PFSK-1 (cell line): ENCODE measurements at regions not wholly inside any gene's neighbourhood (a gene's known extent, or its start where the extent isn't known, plus 50 kb on each side); places are given as distances from the start of the nearest gene placed in this dataset.

Experiments
- FOXP2 ChIP-seq: optimal IDR thresholded peaks from 2 replicates; pipeline ENCODE3; 2011; ENCODE audit warnings: borderline replicate concordance, control low read depth, inconsistent platforms; ENCODE audit not compliant: insufficient read depth; ENCODE audit errors: extremely low read length, extremely low read depth
- POLR2AphosphoS5 ChIP-seq: IDR thresholded peaks from 2 replicates; pipeline ENCODE4 v1.6.1; 2012; ENCODE audit warnings: low read depth, mild to moderate bottlenecking, control low read depth, low read length, moderate library complexity
- REST ChIP-seq, 2 experiments: IDR thresholded peaks; 2 replicates each; pipeline versions ENCODE4 v1.6.1 to v1.8.0; 2011 to 2012; ENCODE audit warnings: low read depth in 2 of 2, low read length in 2 of 2, control low read depth in 1 of 2, inconsistent platforms in 1 of 2, mild to moderate bottlenecking in 1 of 2, moderate library complexity in 1 of 2; ENCODE audit not compliant: insufficient read depth in 1 of 2
- SIN3A ChIP-seq: IDR thresholded peaks from 2 replicates; pipeline ENCODE4 v1.6.1; 2012; ENCODE audit warnings: mild to moderate bottlenecking, low read length, moderate library complexity, borderline replicate concordance; ENCODE audit not compliant: insufficient read depth
- TAF1 ChIP-seq: IDR thresholded peaks from 2 replicates; pipeline ENCODE4 v1.6.1; 2012; ENCODE audit warnings: low read length, control low read depth, borderline replicate concordance; ENCODE audit not compliant: insufficient read depth

DNA sequence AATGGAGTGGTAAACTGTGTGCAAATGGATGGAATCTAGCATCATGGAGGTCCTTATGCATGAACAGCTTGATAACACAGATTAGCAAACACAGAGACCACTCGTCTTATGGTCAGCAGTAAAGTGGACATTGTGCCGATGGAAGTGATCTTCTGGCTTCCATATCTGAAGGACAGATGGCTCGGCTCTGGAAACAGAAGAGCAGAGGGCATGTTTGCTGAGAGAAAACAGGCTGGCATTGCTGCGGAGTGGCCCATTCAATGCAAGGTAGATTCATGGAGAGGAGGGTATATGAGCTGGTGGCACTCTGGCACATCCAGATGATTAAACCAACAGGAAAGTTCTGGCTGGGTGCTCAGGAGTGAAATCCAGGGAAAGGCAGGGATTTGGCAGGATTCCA is 513.2 kb downstream of the DIRAS2 start:
- TF ChIP-seq POLR2AphosphoS5 = no peak
- no peak for TF ChIP-seq TAF1
- no peak for TF ChIP-seq SIN3A
- no peak for TF ChIP-seq REST (IDR thresholded peaks at IDR 0.05; ENCODE audit: insufficient read depth in 1 of 2, low read depth in 2 of 2, low read length in 2 of 2)
- no peak for TF ChIP-seq FOXP2
